Activated gamma-delta T cell treated with anti-CD3 and anti-CD28 coated beads, Interleukin-2, amount 50 U/mL, for 16 hours (primary cell): ENCODE measurements at regions not wholly inside any gene's neighbourhood (a gene's known extent, or its start where the extent isn't known, plus 50 kb on each side); places are given as distances from the start of the nearest gene placed in this dataset.

Experiments used
- DNase-seq: peaks from one replicate; pipeline ENCODE4 v3.0.0-alpha.2; 2020; ENCODE audit warnings: low read depth

DNA sequence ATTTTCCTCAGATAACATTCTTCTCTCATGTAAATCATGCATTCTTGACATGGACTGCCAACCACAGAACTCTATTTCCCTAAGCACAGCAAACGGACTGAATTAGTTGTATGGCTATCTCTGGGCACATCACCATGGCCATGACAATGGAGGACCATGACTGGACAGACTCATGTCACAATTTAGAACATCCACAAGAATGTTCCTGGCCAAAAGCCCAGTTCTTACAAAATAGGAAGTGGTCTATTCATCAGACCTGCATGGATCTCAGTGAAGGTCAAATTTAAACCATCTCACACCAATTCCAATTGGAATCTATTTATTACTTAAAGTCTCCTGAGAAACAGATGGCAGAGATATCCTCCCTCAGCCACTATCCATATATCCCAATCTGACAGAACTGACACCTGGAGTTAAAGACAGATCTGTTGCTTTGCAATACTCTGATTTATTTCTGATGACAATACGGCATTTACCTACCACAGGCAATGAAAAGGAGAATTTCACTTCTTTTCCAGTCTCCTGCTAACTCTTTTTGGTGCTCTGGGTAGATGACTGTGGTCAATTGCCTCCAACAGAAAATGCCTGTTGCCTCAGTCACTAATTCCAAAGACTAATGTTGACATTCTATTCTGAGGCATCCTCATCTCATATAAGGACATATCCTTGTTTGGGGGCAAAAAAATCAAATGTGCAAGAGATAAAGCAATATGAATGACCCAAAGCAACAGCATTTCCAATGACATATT is 254.8 kb downstream of the HTR7 start:
- DNase-seq: no peak

DNA sequence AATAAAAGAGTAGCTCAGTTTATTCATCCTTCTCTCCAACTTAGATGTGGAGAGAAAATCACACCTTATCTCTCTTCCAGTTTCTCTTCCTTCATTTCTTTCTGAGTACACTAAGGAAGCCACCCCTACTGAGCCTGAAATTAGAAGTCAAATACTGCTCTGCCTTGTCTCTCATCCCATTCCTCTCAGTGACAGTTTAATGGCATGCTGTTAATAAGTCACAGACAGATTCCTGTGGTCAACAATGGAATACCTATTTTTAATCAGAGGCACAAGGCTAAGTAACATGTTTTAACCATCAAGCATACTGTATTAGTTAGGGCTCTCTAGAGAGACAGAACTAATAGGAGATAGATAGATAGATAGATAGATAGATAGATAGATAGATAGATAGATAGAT is 253.2 kb downstream of the HTR7 start:
- no peak for DNase-seq

DNA sequence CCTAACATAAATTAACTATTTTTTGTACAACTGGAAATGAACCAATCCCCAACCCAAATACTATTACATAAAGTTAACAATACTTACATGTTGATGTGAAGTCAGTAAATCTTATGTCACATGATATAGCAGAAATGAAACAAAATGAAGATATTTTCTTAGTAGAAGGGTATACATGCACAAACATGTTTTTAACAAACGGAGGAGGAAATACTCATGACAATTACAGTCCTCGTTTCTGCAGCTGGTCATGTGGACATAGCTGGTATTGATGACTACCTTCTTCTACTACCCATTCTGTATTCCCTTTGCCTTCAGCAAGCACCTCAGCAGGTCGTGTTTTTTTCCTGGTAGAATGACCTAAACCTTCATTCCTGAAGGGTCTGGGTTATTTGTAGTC is 252.3 kb downstream of the HTR7 start:
- no peak for DNase-seq

DNA sequence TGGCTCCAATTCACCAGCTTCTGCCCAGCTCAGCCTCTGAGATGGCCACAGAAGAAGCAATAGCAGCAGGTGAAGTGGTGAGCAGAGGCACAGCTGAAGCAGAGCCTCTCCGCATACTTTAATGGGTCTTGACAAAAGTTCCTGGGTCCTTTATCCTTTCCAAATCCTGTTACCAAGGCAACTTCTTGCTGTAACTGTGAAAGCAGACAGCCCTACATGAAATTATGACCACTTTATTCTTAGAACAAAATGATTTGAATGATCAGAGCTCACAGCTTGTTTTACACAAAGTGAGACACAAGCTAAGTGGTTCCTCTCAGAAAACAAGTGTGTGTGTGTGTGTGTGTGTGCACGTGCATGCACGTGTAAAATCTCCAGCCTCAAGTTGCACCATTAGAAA is 245.6 kb downstream of the HTR7 start:
- DNase-seq: no peak

DNA sequence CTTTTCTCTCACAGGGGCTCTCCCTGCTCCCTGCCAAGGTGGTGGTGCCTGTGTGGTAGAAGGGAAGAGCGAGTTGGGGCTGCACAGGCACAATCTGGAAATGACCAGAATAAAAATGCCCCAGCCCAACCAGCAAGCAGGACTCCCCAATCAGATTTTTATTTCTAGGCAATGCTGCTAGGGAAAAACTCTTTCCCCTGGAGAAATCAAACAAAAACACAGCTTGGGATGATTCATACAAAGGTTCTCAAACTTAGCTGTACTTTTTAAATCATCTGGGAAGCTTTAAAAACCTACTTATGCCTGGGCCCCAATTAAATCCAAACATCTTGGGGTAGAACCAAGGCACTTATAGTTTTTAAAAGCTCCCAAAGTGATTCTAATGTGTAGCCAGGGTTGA is 243.2 kb downstream of the HTR7 start:
- DNase-seq: no peak

DNA sequence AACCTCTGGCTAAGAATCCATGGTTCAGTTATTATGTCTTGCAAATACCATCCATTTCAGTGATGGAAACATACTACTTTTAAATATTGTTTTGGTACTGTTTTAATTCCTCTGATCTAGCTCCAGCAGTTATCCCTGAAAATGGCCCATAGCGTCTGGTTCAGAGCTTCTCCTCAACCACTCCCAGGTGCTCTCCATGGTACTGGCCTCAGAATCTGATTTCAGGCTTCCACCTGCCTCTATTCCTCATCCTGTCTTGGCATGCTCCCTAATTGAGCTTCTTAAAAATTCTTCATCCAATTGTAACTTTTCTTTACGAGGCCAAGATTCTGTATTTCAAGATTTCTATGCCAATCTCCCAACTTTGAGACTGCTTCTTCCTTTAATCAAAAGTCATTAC is 236.3 kb downstream of the HTR7 start:
- DNase-seq: no peak

DNA sequence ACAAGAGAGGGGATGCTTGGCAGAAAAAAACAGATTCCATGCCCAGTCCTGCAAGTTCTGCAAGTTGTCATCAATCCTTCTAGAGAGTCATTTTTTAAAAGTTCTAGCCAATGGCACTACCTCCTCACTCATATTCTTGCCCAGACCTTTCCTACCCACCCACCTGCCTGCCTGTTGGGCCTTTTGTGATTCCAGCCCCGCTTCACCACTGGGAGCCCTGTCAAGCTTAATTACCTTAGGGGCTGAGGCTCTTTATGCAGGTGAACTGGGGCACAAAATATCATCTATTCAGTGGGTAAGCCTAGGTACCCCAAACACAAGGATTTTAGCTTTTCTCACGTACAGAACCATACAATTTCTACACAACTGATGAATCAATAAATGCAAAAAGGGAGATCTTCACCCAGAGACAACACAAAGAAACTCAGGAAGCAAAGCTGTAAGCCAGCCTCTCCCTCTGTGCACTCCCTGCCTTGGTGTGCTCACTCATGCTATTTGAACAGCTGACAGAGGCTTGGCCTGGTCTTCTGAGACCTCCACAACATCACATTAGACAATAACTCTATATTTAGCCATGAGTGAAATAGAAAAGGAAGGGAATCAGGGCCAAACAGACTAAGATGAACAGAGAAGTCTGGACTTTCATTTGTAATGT is 222.6 kb downstream of the HTR7 start:
- no peak for DNase-seq

DNA sequence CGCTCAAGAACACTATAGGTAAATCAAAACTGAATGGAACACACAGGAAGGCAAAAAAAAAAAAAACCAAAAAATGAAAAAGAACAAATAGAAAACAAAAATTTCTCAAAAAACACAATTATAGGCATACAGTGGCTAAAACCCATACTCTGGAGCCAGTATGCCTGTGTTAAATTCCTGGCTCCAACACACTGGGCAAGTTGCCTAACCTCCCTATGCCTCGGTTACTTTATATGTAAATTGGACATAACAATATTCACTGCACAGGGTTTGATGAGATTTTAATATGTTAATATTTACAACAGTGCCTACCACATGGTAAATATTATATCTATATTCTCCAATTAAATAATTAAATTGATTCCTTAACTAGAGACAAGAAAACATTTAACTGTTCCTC is 217.1 kb downstream of the HTR7 start:
- no peak for DNase-seq

DNA sequence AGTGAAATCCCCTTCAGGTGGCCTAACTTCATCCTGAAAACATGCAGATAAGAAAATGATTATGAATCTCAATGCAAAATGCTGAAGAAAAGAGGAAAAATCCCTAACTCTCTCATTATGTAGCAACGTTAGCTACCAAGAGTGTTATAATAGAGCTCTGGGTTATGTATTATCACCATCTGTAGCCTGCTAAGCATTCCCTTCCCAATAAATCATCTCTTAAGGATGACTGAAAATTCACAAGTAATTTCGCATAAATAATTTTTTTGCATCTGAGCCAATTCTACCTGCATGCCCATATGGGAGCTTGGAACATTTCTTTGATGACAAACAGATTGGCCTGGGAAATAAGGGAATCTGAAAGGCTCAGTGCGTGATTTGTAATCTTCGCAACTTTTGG is 216.1 kb downstream of the HTR7 start:
- DNase-seq: no peak

DNA sequence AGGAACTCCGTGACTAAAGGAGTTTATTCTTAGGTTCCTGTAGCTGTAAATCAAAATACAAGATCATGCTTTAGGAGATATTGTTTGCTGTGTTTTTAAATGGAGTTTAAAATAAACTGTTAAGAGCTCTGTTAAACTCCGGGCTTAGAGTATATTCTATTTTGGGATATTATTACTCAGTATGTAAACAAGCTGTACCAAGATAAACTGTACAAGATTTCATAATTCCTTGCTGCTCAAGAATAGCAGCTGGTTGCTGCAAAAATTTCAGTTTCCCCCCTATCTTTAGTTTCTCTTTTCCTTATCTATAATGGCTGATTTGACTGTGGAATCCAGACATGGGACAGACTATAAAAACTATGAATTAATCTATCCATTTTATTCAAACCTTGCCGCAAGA is 215.7 kb downstream of the HTR7 start:
- no peak for DNase-seq

DNA sequence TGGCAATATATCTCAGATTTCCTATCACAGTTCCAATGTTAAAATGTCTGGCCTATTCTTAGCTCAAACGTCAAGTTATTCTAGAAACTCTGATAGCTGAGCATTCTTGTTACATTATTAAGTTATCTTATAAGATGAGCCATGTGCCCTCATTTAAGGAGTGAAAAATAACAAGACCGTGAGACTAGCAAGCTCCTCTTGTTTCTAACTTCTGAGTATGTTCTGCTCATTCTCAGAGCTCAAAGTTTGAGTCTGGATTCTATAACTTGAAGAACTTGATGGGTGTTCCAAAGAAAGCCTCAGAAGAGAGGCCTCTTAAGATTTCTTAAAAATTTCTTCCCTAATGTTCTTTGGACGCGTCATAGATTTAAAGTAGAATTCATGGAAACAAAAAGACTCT is 215.2 kb downstream of the HTR7 start:
- no peak for DNase-seq

DNA sequence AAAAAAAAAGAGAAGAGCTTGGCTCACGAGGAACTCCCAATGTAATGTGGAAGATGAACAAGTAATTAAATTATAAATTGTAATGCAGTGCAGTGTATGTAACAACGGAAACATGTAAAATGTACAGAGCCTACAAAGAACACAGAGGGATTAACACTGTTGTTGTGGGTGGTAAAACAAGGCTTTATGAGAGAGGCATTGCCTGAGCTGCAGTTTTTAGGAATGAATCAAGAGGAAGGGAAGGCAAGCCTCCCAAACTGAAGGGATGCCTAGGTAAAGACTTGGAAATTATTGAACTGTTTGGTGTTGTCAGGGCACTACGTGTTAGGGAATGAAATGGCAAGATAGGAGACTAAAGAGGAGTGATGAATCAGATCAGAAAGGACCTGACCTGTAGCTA is 213.7 kb downstream of the HTR7 start:
- no peak for DNase-seq

DNA sequence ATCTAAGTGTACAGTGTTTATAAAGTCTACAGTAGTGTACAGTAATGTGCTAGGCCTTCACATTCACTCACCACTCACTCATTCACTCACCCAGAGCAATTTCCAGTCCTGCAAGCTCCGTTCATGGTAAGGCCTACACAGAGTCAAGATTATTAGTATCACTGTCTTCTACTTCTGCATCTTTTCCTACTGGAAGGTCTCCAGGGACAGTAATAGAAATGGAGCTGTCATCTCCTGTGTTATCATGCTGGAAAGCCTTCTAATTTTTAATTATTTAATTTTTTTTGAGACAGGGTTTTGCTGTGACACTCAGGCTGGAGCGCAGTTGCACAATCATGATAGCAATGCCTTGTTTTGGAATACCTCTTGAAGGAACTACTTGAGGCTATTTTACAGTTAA is 207.0 kb downstream of the HTR7 start:
- DNase-seq: no peak

DNA sequence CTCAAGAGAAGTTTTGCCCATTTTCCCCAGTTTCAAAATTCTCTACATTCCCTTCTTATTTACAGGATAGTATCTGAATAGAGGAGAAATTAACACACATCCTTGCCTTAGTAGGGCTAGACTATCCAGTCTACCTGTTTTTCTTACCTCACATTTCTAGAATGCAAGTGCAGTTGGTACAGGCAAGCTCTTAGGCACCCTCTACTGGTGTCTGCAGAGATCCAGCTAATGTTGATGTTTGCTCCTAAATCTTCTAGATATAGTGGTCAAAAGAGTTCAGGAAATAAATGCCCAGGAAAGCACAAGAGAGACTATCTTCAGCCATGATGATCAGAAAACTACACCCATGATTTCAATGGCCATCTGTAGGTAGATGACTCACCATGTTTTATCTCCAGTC is 205.3 kb downstream of the HTR7 start:
- DNase-seq: no peak

DNA sequence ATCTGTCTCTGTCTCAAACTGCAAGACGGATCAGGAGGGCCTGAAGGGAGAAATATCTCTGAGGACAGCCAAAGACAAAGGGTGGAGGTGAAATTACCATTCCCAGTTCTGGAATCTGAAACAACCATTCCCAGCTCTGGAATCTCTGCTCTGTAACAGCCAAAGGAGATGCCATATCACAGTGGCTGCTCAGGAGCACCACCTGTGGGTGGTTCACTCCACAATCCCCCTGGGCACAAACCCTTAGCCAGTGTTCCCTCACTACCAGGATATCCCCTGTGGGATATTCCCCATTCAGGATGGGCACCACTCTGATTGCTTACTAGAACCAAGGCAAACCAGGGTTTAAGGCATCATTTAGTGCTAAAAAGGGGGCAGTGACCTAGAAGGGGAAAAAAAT is 199.0 kb downstream of the HTR7 start:
- DNase-seq: no peak

DNA sequence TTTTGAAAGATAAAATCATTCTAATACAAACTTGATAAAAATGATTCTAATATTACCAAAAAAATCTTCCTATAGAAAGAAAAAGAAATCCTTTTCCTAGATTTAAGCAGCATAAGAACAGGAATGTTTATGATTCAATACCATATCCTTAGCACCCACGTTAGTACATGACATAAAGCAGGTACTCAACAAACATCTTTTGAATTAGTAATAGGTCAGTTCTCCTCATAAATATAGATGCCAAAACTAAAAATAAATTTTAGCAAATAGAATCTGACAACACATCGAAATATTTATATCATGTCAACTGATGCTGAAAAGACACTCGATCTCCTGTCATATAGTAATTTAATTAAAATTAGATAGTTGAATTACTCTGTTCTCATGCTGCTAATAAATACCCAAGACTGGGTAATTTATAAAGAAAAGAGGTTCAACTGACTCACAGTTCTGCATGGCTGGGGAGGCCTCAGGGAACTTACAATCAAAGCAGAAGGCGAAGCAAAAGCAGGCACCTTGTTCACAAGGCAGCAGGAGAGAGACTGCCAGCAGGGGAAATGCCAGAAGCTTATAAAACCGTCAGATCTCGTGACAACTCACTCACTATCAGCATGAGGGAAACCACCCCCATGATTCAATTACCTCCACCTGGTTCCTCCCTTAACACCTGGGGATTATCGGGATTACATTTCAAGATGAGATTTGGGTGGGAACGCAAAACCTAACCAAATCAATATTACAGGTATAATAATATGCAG is 191.8 kb downstream of the HTR7 start:
- DNase-seq: no peak

DNA sequence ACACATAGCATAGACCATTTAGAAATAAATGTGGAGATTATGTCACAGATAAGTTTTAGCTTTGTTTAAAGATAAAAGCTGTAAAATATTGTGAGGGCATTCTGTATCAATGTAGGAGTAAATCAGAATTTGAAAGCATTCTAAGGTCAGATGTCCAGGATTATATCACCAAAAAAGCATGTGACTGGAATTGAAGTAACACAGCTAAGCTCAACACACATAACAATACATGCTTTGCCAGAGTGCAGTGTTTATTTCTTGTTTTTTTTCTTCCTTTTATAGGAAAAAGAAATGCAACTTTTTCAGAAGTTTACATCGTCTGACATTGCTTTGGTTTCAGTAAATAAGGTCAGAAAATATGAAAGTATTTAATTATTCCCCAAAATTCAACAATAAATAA is 183.4 kb downstream of the HTR7 start:
- no peak for DNase-seq

DNA sequence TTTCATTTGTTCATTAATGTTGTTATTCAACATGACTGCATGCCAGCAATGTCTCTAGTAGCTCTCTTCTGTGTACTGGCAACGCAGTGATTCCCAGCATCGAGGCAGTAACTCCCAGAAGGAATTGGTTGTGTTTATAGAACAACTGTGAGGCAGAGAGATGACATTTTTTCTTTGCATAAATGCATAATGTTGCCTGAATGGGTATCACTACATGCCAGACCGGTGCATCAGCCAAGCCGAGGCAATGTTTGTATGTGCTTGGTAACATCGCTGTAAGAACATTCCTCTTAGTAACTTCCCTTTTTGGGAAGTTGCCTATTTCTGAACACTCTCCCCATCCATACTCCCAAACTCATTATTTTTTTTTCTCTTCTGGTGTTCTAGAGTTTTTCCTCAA is 182.9 kb downstream of the HTR7 start:
- DNase-seq: no peak

DNA sequence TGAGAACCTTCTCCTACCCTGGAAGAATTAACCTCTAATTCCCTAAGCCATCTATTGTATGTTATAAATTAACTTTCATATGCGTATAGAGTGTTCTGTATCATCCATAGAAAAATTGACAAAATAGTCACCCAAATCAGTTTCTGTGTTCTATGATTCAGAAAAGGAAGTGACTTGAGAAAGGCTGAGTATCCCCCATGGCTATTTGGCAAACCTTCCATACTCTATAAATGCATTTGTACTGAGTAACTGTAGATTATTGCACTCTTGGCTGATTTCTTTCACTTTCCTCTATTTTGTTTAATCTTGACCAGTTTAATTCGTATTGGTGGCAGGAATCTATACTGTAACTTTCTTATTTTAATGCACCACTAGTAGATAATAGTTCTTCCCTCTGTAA is 182.2 kb downstream of the HTR7 start:
- no peak for DNase-seq
